Lung (tissue), 11 donors: ENCODE measurements at regions not wholly inside any gene's neighbourhood (a gene's known extent, or its start where the extent isn't known, plus 50 kb on each side); places are given as distances from the start of the nearest gene placed in this dataset.
A peak's percentile ranks its signal among the peaks of the same experiment; 100 is the strongest.

Source experiments
- ATAC-seq: fragments of 200-7000 bp; cut with Tn5 transposase; one replicate; pipeline ENCODE4 v1.9.1; 2020; ENCODE audit warnings: moderate number of reproducible peaks; ENCODE audit not compliant: insufficient read depth, low FRiP score
- DNase-seq, 3 donors: peaks; one replicate each; pipeline ENCODE4 v3.0.0-alpha.2; 2013 to 2017
- H3K27ac ChIP-seq, 2 donors: one replicate each; pipeline ENCODE4 v1.5.1; 2013; ENCODE audit warnings: mild to moderate bottlenecking in 2 of 2, moderate library complexity in 2 of 2, control low read depth in 1 of 2, inconsistent platforms in 1 of 2, low read depth in 1 of 2, low read length in 1 of 2
- H3K27me3 ChIP-seq, 3 donors: one replicate each; pipeline ENCODE4 v1.5.1; 2013; ENCODE audit warnings: low read length in 2 of 3; ENCODE audit not compliant: control insufficient read depth in 3 of 3, insufficient read depth in 3 of 3
- H3K36me3 ChIP-seq, 4 donors: one replicate each; pipeline ENCODE4 v1.5.1; 2013; ENCODE audit warnings: low read length in 4 of 4, mild to moderate bottlenecking in 1 of 4, moderate library complexity in 1 of 4; ENCODE audit not compliant: control insufficient read depth in 4 of 4, insufficient read depth in 4 of 4
- H3K4me1 ChIP-seq, 5 donors: one replicate each; pipeline ENCODE4 v1.5.1; 2013; ENCODE audit warnings: low read length in 5 of 5, mild to moderate bottlenecking in 2 of 5, moderate library complexity in 1 of 5; ENCODE audit not compliant: control insufficient read depth in 5 of 5, insufficient read depth in 5 of 5
- H3K4me3 ChIP-seq: one replicate; pipeline ENCODE4 v1.5.1; 2013; ENCODE audit warnings: mild to moderate bottlenecking, control low read depth, moderate library complexity
- H3K9ac ChIP-seq, 2 donors: one replicate each; pipeline ENCODE4 v1.5.1; 2013; ENCODE audit warnings: low read length in 2 of 2, control low read depth in 1 of 2; ENCODE audit not compliant: insufficient read depth in 1 of 2
- H3K9me3 ChIP-seq, 4 donors: one replicate each; pipeline ENCODE4 v1.5.1; 2013; ENCODE audit warnings: low read length in 3 of 4, mild to moderate bottlenecking in 1 of 4, moderate library complexity in 1 of 4; ENCODE audit not compliant: control insufficient read depth in 4 of 4, insufficient read depth in 3 of 4
- CTCF ChIP-seq: IDR thresholded peaks from 2 replicates; pipeline ENCODE4 v1.5.1; 2012; ENCODE audit warnings: mild to moderate bottlenecking; ENCODE audit errors: control extremely low read depth, extremely low read depth
- WGBS, 2 donors: extraction: QIAGEN DNeasy Blood & Tissue Kit; methylation state at CpG; one replicate each; pipeline ENCODE4 v1.1.7; 2013; 5-methylcytosine and 5-hydroxymethylcytosine counted together
- donor health status: control.
- donor health status: control.
- donor health status: Bipolar disorder and iron deficiency.
- donor health status: healthy.
- donor health status: DM: yes; HTN: yes; CAD: no.

- H3K9me3 ChIP-seq = no peaks in the 10 kb centered on the region
- no peak overlapping the region for H3K4me3 ChIP-seq
- H3K4me1 ChIP-seq = no peaks in the 10 kb centered on the region
- no peaks in the 10 kb centered on the region for H3K27me3 ChIP-seq
- no peak overlapping the region for H3K9ac ChIP-seq
- WGBS, 2 donors = 88 to 92% methylated on average over 2 of the region's 2 CpGs
- TF ChIP-seq CTCF = no peak
- no peaks in the 10 kb centered on the region for H3K36me3 ChIP-seq
- ATAC-seq = no peak
- H3K27ac ChIP-seq = no peak overlapping the region
- no peak for DNase-seq
These were observed 243.1 kb upstream of the SLC39A10 start for GRCh38 chr2:195413944-195414343.

- Histone ChIP-seq H3K27me3 (no peaks in the 10 kb centered on the region), H3K4me3 (no peak overlapping the region), H3K9ac (no peak overlapping the region), H3K4me1 (no peaks in the 10 kb centered on the region), H3K9me3 (no peaks in the 10 kb centered on the region), H3K27ac (no peak overlapping the region), H3K36me3 (no peaks in the 10 kb centered on the region)
- no peak for ATAC-seq
- 72 to 82% methylated on average over 8 of the region's 8 CpGs for WGBS, 2 donors
- peak in 1 of 3 donors; percentile 17 for DNase-seq
- TF ChIP-seq CTCF = no peak
These were observed 243.6 kb upstream of the SLC39A10 start for GRCh38 chr2:195413422-195413821.

GRCh38 chr2:195411219-195411687 is 245.8 kb upstream of the SLC39A10 start:
- Histone ChIP-seq H3K27ac (no peak overlapping the region), H3K9ac (no peak overlapping the region), H3K36me3 (no peaks in the 10 kb centered on the region), H3K27me3 (no peaks in the 10 kb centered on the region), H3K4me1 (no peaks in the 10 kb centered on the region), H3K4me3 (no peak overlapping the region), H3K9me3 (no peaks in the 10 kb centered on the region)
- no peak for TF ChIP-seq CTCF
- 93 to 96% methylated on average over 12 of the region's 12 CpGs for WGBS, 2 donors
- DNase-seq (no peak), ATAC-seq (no peak)

- Histone ChIP-seq H3K4me3 (no peak overlapping the region), H3K4me1 (no peaks in the 10 kb centered on the region), H3K9ac (no peak overlapping the region), H3K27ac (no peak overlapping the region), H3K9me3 (no peaks in the 10 kb centered on the region), H3K36me3 (no peaks in the 10 kb centered on the region), H3K27me3 (no peaks in the 10 kb centered on the region)
- ATAC-seq = no peak
- TF ChIP-seq CTCF = no peak
- 74 to 75% methylated on average over 2 of the region's 2 CpGs for WGBS, 2 donors
- no peak for DNase-seq
These were observed 246.9 kb upstream of the SLC39A10 start for GRCh38 chr2:195410074-195410671.
